Upper lobe of right lung (tissue), 1 donor: ENCODE measurements at regions not wholly inside any gene's neighbourhood (a gene's known extent, or its start where the extent isn't known, plus 50 kb on each side); places are given as distances from the start of the nearest gene placed in this dataset.

Experiments
- ATAC-seq: fragments of 200-7000 bp; cut with Tn5 transposase; one replicate; pipeline ENCODE4 v1.9.1; 2020; ENCODE audit warnings: mild to moderate bottlenecking, moderate library complexity
- DNase-seq: peaks from one replicate; pipeline ENCODE4 v3.0.0-alpha.2; 2020
- H3K27ac ChIP-seq: fragments of 200-600 bp; one replicate; pipeline ENCODE4 v1.8.0; 2022
- H3K27me3 ChIP-seq: fragments of 200-600 bp; one replicate; pipeline ENCODE4 v1.8.0; 2022; ENCODE audit warnings: mild to moderate bottlenecking
- H3K36me3 ChIP-seq: fragments of 200-600 bp; one replicate; pipeline ENCODE4 v1.8.0; 2022
- H3K4me1 ChIP-seq: fragments of 200-600 bp; one replicate; pipeline ENCODE4 v1.8.0; 2022
- H3K4me3 ChIP-seq: fragments of 200-600 bp; one replicate; pipeline ENCODE4 v1.8.0; 2022; ENCODE audit warnings: mild to moderate bottlenecking
- H3K9me3 ChIP-seq: fragments of 200-600 bp; one replicate; pipeline ENCODE4 v1.8.0; 2022
- CTCF ChIP-seq: fragments of 200-600 bp; IDR thresholded peaks from one replicate; pipeline ENCODE4 v1.8.0; 2022; ENCODE audit warnings: antibody characterized with exemption
- intact Hi-C: fragments of 100-400 bp; cut with DNase I; formaldehyde crosslinking; loops from one replicate; pipeline ENCODE4 v1.11.0; 2022
- donor health status: DM: no; HTN: yes; CAD: no; lungs with severe emphysema.

- DNase-seq (no peak), ATAC-seq (no peak)
- TF ChIP-seq CTCF: no peak
- Histone ChIP-seq H3K4me3 (no peak overlapping the region), H3K9me3 (no peaks in the 10 kb centered on the region), H3K27ac (no peak overlapping the region), H3K36me3 (no peaks in the 10 kb centered on the region), H3K27me3 (no peaks in the 10 kb centered on the region), H3K4me1 (no peaks in the 10 kb centered on the region)
- intact Hi-C loops: no loop called here
Observed at GRCh38 chr5:162429142-162429541, 361.6 kb downstream of the GABRG2 start.

GRCh38 chr5:162434281-162434680, 366.7 kb downstream of the GABRG2 start:
- intact Hi-C loops: no loop called here
- H3K36me3 ChIP-seq: no peaks in the 10 kb centered on the region
- no peak for TF ChIP-seq CTCF
- ATAC-seq (no peak), DNase-seq (no peak)
- H3K4me1 ChIP-seq: no peaks in the 10 kb centered on the region
- H3K9me3 ChIP-seq: no peaks in the 10 kb centered on the region
- H3K27me3 ChIP-seq: no peaks in the 10 kb centered on the region
- H3K4me3 ChIP-seq: no peak overlapping the region
- H3K27ac ChIP-seq: no peak overlapping the region

GRCh38 chr5:162436055-162436454, 368.5 kb downstream of the GABRG2 start:
- H3K4me1 ChIP-seq: no peaks in the 10 kb centered on the region
- H3K4me3 ChIP-seq: no peak overlapping the region
- intact Hi-C loops: no loop called here
- no peaks in the 10 kb centered on the region for H3K36me3 ChIP-seq
- no peaks in the 10 kb centered on the region for H3K27me3 ChIP-seq
- H3K27ac ChIP-seq: no peak overlapping the region
- no peak for TF ChIP-seq CTCF
- no peak for DNase-seq
- no peak for ATAC-seq
- no peaks in the 10 kb centered on the region for H3K9me3 ChIP-seq

GRCh38 chr5:162444129-162444762, 376.7 kb downstream of the GABRG2 start:
- H3K27ac ChIP-seq: no peak overlapping the region
- H3K27me3 ChIP-seq: no peaks in the 10 kb centered on the region
- H3K9me3 ChIP-seq: no peaks in the 10 kb centered on the region
- no peak overlapping the region for H3K4me3 ChIP-seq
- no peak for ATAC-seq
- TF ChIP-seq CTCF: no peak
- no peaks in the 10 kb centered on the region for H3K36me3 ChIP-seq
- no peak for DNase-seq
- H3K4me1 ChIP-seq: no peaks in the 10 kb centered on the region
- intact Hi-C loops: no loop called here

GRCh38 chr5:162456086-162456485, 388.5 kb downstream of the GABRG2 start:
- no peaks in the 10 kb centered on the region for H3K9me3 ChIP-seq
- DNase-seq (no peak), ATAC-seq (no peak)
- intact Hi-C loops: no loop called here
- H3K4me1 ChIP-seq: no peaks in the 10 kb centered on the region
- H3K36me3 ChIP-seq: no peaks in the 10 kb centered on the region
- no peak overlapping the region for H3K27ac ChIP-seq
- no peaks in the 10 kb centered on the region for H3K27me3 ChIP-seq
- TF ChIP-seq CTCF: no peak
- no peak overlapping the region for H3K4me3 ChIP-seq

- ATAC-seq: no peak
- TF ChIP-seq CTCF: no peak
Observed at GRCh38 chr5:162466011-162466410, 398.4 kb downstream of the GABRG2 start.

More at GRCh38 chr5:162466011-162466410, 398.4 kb downstream of the GABRG2 start:
- Histone ChIP-seq H3K4me3 (no peak overlapping the region), H3K36me3 (no peaks in the 10 kb centered on the region), H3K27ac (no peak overlapping the region), H3K9me3 (no peaks in the 10 kb centered on the region), H3K27me3 (no peaks in the 10 kb centered on the region), H3K4me1 (no peaks in the 10 kb centered on the region)
- no peak for DNase-seq
- intact Hi-C loops: no loop called here
